ENCODE measurements at regions not wholly inside any gene's neighbourhood (a gene's known extent, or its start where the extent isn't known, plus 50 kb on each side); places are given as distances from the start of the nearest gene placed in this dataset.

- no peak overlapping the region for H3K9ac ChIP-seq (ENCODE audit: low read depth in 1 of 3, low read length in 3 of 3)
- no peak overlapping the region for H3K4me3 ChIP-seq (ENCODE audit: low read length in 3 of 3)
- H3K27me3 ChIP-seq (ENCODE audit: control insufficient read depth in 3 of 3, insufficient read depth in 3 of 3, low read length in 3 of 3): no peaks in the 10 kb centered on the region
- H3K36me3 ChIP-seq (ENCODE audit: control insufficient read depth in 3 of 3, insufficient read depth in 3 of 3, low read length in 3 of 3): no peaks in the 10 kb centered on the region
- H3K27ac ChIP-seq (ENCODE audit: low read depth, low read length): no peak overlapping the region
- peaks cover 15 to 20% (median 18%) of the 10 kb centered on the region in 3 donors for H3K4me1 ChIP-seq (ENCODE audit: control insufficient read depth in 3 of 3, insufficient read depth in 3 of 3, low read length in 3 of 3)
- H3K9me3 ChIP-seq (ENCODE audit: control insufficient read depth in 3 of 3, low read length in 3 of 3): no peaks in the 10 kb centered on the region
These were observed 110.6 kb upstream of the TNP1 start for GRCh38 chr2:216970359-216970915.

DNA sequence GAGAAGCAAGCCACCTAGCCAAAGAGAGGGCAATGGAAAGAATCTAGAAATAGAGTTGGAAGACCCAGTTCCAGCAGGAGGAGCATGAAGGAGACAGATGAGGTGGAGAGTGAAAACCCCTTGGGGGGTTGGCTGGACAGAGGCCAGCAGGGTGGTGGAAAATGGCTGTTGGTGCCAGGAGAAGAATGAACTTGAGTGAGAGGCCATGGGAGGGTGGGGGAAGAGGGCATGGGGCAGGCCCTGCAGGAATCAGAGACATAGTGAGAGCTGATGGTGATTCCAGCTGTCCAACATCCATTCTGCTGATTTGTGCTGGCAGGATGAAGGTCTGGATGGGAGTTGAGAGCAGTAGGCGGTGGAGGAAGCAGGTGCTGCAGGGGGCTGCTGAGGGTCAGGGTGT, 108.0 kb upstream of the TNP1 start:
- Histone ChIP-seq H3K9me3 (ENCODE audit: control insufficient read depth in 3 of 3, low read length in 3 of 3) (no peaks in the 10 kb centered on the region), H3K36me3 (ENCODE audit: control insufficient read depth in 3 of 3, insufficient read depth in 3 of 3, low read length in 3 of 3) (no peaks in the 10 kb centered on the region), H3K27me3 (ENCODE audit: control insufficient read depth in 3 of 3, insufficient read depth in 3 of 3, low read length in 3 of 3) (no peaks in the 10 kb centered on the region), H3K9ac (ENCODE audit: low read depth in 1 of 3, low read length in 3 of 3) (no peak overlapping the region), H3K4me3 (ENCODE audit: low read length in 3 of 3) (no peak overlapping the region), H3K4me1 (ENCODE audit: control insufficient read depth in 3 of 3, insufficient read depth in 3 of 3, low read length in 3 of 3) (peaks cover 5 to 10% (median 6%) of the 10 kb centered on the region in 3 donors), H3K27ac (ENCODE audit: low read depth, low read length) (no peak overlapping the region)

GRCh38 chr2:216960671-216961268, 100.9 kb upstream of the TNP1 start:
- Histone ChIP-seq H3K36me3 (ENCODE audit: control insufficient read depth in 3 of 3, insufficient read depth in 3 of 3, low read length in 3 of 3) (no peaks in the 10 kb centered on the region), H3K27me3 (ENCODE audit: control insufficient read depth in 3 of 3, insufficient read depth in 3 of 3, low read length in 3 of 3) (no peaks in the 10 kb centered on the region), H3K4me3 (ENCODE audit: low read length in 3 of 3) (no peak overlapping the region), H3K27ac (ENCODE audit: low read depth, low read length) (no peak overlapping the region), H3K4me1 (ENCODE audit: control insufficient read depth in 3 of 3, insufficient read depth in 3 of 3, low read length in 3 of 3) (peaks cover 0 to 6% (median 0%) of the 10 kb centered on the region in 3 donors), H3K9me3 (ENCODE audit: control insufficient read depth in 3 of 3, low read length in 3 of 3) (no peaks in the 10 kb centered on the region), H3K9ac (ENCODE audit: low read depth in 1 of 3, low read length in 3 of 3) (no peak overlapping the region)

GRCh38 chr2:216959433-216959832, 99.6 kb upstream of the TNP1 start:
- Histone ChIP-seq H3K9ac (ENCODE audit: low read depth in 1 of 3, low read length in 3 of 3) (no peak overlapping the region), H3K27me3 (ENCODE audit: control insufficient read depth in 3 of 3, insufficient read depth in 3 of 3, low read length in 3 of 3) (no peaks in the 10 kb centered on the region), H3K27ac (ENCODE audit: low read depth, low read length) (no peak overlapping the region), H3K36me3 (ENCODE audit: control insufficient read depth in 3 of 3, insufficient read depth in 3 of 3, low read length in 3 of 3) (no peaks in the 10 kb centered on the region), H3K4me1 (ENCODE audit: control insufficient read depth in 3 of 3, insufficient read depth in 3 of 3, low read length in 3 of 3) (peaks cover 0 to 6% (median 0%) of the 10 kb centered on the region in 3 donors), H3K9me3 (ENCODE audit: control insufficient read depth in 3 of 3, low read length in 3 of 3) (no peaks in the 10 kb centered on the region), H3K4me3 (ENCODE audit: low read length in 3 of 3) (no peak overlapping the region)

- H3K9me3 ChIP-seq (ENCODE audit: control insufficient read depth in 3 of 3, low read length in 3 of 3): no peaks in the 10 kb centered on the region
- no peaks in the 10 kb centered on the region for H3K36me3 ChIP-seq (ENCODE audit: control insufficient read depth in 3 of 3, insufficient read depth in 3 of 3, low read length in 3 of 3)
- no peak overlapping the region for H3K27ac ChIP-seq (ENCODE audit: low read depth, low read length)
- no peak overlapping the region for H3K9ac ChIP-seq (ENCODE audit: low read depth in 1 of 3, low read length in 3 of 3)
- peaks cover 0 to 6% (median 0%) of the 10 kb centered on the region in 3 donors for H3K4me1 ChIP-seq (ENCODE audit: control insufficient read depth in 3 of 3, insufficient read depth in 3 of 3, low read length in 3 of 3)
- no peak overlapping the region for H3K4me3 ChIP-seq (ENCODE audit: low read length in 3 of 3)
- H3K27me3 ChIP-seq (ENCODE audit: control insufficient read depth in 3 of 3, insufficient read depth in 3 of 3, low read length in 3 of 3): no peaks in the 10 kb centered on the region
These were observed 97.1 kb upstream of the TNP1 start for GRCh38 chr2:216956820-216957493.

- peaks cover 4 to 8% (median 5%) of the 10 kb centered on the region in 3 donors for H3K4me1 ChIP-seq (ENCODE audit: control insufficient read depth in 3 of 3, insufficient read depth in 3 of 3, low read length in 3 of 3)
- no peak overlapping the region for H3K27ac ChIP-seq (ENCODE audit: low read depth, low read length)
- no peaks in the 10 kb centered on the region for H3K36me3 ChIP-seq (ENCODE audit: control insufficient read depth in 3 of 3, insufficient read depth in 3 of 3, low read length in 3 of 3)
- no peak overlapping the region for H3K9ac ChIP-seq (ENCODE audit: low read depth in 1 of 3, low read length in 3 of 3)
- H3K4me3 ChIP-seq (ENCODE audit: low read length in 3 of 3): no peak overlapping the region
- H3K27me3 ChIP-seq (ENCODE audit: control insufficient read depth in 3 of 3, insufficient read depth in 3 of 3, low read length in 3 of 3): no peaks in the 10 kb centered on the region
- no peaks in the 10 kb centered on the region for H3K9me3 ChIP-seq (ENCODE audit: control insufficient read depth in 3 of 3, low read length in 3 of 3)
These were observed 91.3 kb upstream of the TNP1 start for GRCh38 chr2:216951171-216951570.

GRCh38 chr2:216950547-216950946, 90.7 kb upstream of the TNP1 start:
- Histone ChIP-seq H3K4me3 (ENCODE audit: low read length in 3 of 3) (no peak overlapping the region), H3K36me3 (ENCODE audit: control insufficient read depth in 3 of 3, insufficient read depth in 3 of 3, low read length in 3 of 3) (no peaks in the 10 kb centered on the region), H3K9me3 (ENCODE audit: control insufficient read depth in 3 of 3, low read length in 3 of 3) (no peaks in the 10 kb centered on the region), H3K9ac (ENCODE audit: low read depth in 1 of 3, low read length in 3 of 3) (no peak overlapping the region), H3K4me1 (ENCODE audit: control insufficient read depth in 3 of 3, insufficient read depth in 3 of 3, low read length in 3 of 3) (peaks cover 4 to 8% (median 5%) of the 10 kb centered on the region in 3 donors), H3K27me3 (ENCODE audit: control insufficient read depth in 3 of 3, insufficient read depth in 3 of 3, low read length in 3 of 3) (no peaks in the 10 kb centered on the region), H3K27ac (ENCODE audit: low read depth, low read length) (no peak overlapping the region)

- Histone ChIP-seq H3K4me1 (ENCODE audit: control insufficient read depth in 3 of 3, insufficient read depth in 3 of 3, low read length in 3 of 3) (peaks cover 4 to 8% (median 5%) of the 10 kb centered on the region in 3 donors), H3K36me3 (ENCODE audit: control insufficient read depth in 3 of 3, insufficient read depth in 3 of 3, low read length in 3 of 3) (no peaks in the 10 kb centered on the region), H3K9me3 (ENCODE audit: control insufficient read depth in 3 of 3, low read length in 3 of 3) (no peaks in the 10 kb centered on the region), H3K9ac (ENCODE audit: low read depth in 1 of 3, low read length in 3 of 3) (no peak overlapping the region), H3K4me3 (ENCODE audit: low read length in 3 of 3) (no peak overlapping the region), H3K27me3 (ENCODE audit: control insufficient read depth in 3 of 3, insufficient read depth in 3 of 3, low read length in 3 of 3) (no peaks in the 10 kb centered on the region), H3K27ac (ENCODE audit: low read depth, low read length) (no peak overlapping the region)
These were observed 90.0 kb upstream of the TNP1 start for GRCh38 chr2:216949700-216950413.

GRCh38 chr2:216947055-216947454, 87.2 kb upstream of the TNP1 start:
- Histone ChIP-seq H3K9me3 (ENCODE audit: control insufficient read depth in 3 of 3, low read length in 3 of 3) (no peaks in the 10 kb centered on the region), H3K27ac (ENCODE audit: low read depth, low read length) (no peak overlapping the region), H3K4me3 (ENCODE audit: low read length in 3 of 3) (no peak overlapping the region), H3K36me3 (ENCODE audit: control insufficient read depth in 3 of 3, insufficient read depth in 3 of 3, low read length in 3 of 3) (no peaks in the 10 kb centered on the region), H3K27me3 (ENCODE audit: control insufficient read depth in 3 of 3, insufficient read depth in 3 of 3, low read length in 3 of 3) (no peaks in the 10 kb centered on the region), H3K9ac (ENCODE audit: low read depth in 1 of 3, low read length in 3 of 3) (no peak overlapping the region), H3K4me1 (ENCODE audit: control insufficient read depth in 3 of 3, insufficient read depth in 3 of 3, low read length in 3 of 3) (peaks cover 4 to 12% (median 9%) of the 10 kb centered on the region in 3 donors)

DNA sequence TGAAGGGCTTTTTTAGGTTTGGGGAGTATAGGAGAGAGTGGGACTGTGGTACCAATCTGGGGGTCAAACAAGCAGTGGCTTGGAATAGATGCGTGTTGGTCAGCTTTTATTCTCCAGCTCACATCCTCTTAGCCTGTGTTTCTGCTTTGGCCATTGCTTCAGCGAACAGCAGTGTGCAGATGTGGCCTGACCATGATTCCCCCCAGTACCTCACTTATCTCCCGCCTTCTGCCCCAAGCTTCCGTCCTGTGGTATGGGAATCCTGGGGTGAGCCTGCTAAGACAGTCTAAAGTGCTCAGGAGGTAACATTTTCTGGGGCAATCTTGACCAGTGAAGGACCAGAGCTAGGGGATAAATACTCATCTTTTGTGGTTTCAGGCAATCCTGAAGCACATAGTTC, 84.9 kb upstream of the TNP1 start:
- Histone ChIP-seq H3K4me1 (ENCODE audit: control insufficient read depth in 3 of 3, insufficient read depth in 3 of 3, low read length in 3 of 3) (peaks cover 2 to 8% (median 6%) of the 10 kb centered on the region in 3 donors), H3K27ac (ENCODE audit: low read depth, low read length) (no peak overlapping the region), H3K36me3 (ENCODE audit: control insufficient read depth in 3 of 3, insufficient read depth in 3 of 3, low read length in 3 of 3) (no peaks in the 10 kb centered on the region), H3K9ac (ENCODE audit: low read depth in 1 of 3, low read length in 3 of 3) (no peak overlapping the region), H3K4me3 (ENCODE audit: low read length in 3 of 3) (no peak overlapping the region), H3K27me3 (ENCODE audit: control insufficient read depth in 3 of 3, insufficient read depth in 3 of 3, low read length in 3 of 3) (no peaks in the 10 kb centered on the region), H3K9me3 (ENCODE audit: control insufficient read depth in 3 of 3, low read length in 3 of 3) (no peaks in the 10 kb centered on the region)
